Sigmoid colon (tissue), 4 donors: ENCODE measurements at regions not wholly inside any gene's neighbourhood (a gene's known extent, or its start where the extent isn't known, plus 50 kb on each side); places are given as distances from the start of the nearest gene placed in this dataset.

Source experiments
- POLR2A ChIP-seq, 2 donors: fragments of 450-650 bp; IDR thresholded peaks; one replicate each; pipeline ENCODE4 v1.6.1; 2016; ENCODE audit warnings: antibody characterized with exemption in 2 of 2, mild to moderate bottlenecking in 2 of 2, moderate library complexity in 2 of 2
- POLR2AphosphoS5 ChIP-seq, 4 donors: sonication (generic); formaldehyde crosslinking; IDR thresholded peaks; one replicate each; pipeline ENCODE4 v1.6.1; 2017; ENCODE audit warnings: antibody characterized with exemption in 4 of 4
- TF ChIP-seq, protein P1 (sequence below), 4 experiments: fragments of 450-650 bp in 3 of 4; fragments of 200-600 bp in 1 of 4; IDR thresholded peaks; one replicate each; pipeline ENCODE4 v1.5.1; 2016 to 2019; ENCODE audit warnings: antibody characterized with exemption in 4 of 4, mild to moderate bottlenecking in 3 of 4, moderate library complexity in 2 of 4

DNA sequence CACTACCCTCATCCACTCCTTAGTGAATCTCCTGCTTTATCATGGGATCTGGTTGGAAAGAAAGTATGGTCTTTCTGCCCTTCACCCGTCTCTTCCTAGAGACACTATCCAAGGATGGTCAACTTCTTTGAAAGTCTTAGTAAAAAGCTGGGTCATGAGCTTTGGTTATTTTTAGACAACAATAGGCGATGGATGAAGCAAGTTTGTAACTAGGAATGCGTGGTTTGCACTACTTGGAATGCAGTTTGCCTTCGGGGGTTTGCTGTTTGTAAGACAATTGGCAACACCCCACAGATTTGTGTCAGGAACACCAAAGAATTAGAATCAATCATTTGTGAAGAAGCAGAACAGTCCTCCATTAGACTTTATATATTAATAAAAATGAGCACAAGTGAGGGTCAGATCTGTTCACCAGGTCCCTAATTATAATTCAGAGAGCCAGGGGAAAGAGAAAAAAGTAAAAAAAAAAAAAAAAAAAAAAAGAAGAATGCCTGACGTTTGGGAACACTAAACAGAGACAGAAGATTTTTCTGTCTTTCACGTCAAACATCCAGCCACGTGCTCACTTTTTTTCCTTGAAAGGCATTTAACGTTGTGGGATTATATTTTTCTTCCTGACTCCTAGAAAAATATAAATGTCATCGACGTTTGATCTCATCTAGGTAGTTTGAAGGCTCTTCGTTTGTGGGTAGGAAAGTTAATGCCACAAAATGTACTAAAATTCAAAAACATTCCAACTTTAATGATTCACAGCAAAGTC is 60.7 kb upstream of the BTG3 start:
- TF ChIP-seq POLR2A (IDR thresholded peaks at IDR 0.05) (no peak), POLR2AphosphoS5 (IDR thresholded peaks at IDR 0.05) (no peak)
- TF ChIP-seq, protein P1, sequence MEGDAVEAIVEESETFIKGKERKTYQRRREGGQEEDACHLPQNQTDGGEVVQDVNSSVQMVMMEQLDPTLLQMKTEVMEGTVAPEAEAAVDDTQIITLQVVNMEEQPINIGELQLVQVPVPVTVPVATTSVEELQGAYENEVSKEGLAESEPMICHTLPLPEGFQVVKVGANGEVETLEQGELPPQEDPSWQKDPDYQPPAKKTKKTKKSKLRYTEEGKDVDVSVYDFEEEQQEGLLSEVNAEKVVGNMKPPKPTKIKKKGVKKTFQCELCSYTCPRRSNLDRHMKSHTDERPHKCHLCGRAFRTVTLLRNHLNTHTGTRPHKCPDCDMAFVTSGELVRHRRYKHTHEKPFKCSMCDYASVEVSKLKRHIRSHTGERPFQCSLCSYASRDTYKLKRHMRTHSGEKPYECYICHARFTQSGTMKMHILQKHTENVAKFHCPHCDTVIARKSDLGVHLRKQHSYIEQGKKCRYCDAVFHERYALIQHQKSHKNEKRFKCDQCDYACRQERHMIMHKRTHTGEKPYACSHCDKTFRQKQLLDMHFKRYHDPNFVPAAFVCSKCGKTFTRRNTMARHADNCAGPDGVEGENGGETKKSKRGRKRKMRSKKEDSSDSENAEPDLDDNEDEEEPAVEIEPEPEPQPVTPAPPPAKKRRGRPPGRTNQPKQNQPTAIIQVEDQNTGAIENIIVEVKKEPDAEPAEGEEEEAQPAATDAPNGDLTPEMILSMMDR (IDR thresholded peaks at IDR 0.05): no peak
